ENCODE measurements at regions not wholly inside any gene's neighbourhood (a gene's known extent, or its start where the extent isn't known, plus 50 kb on each side); places are given as distances from the start of the nearest gene placed in this dataset.

- no peak for TF ChIP-seq CTCF (IDR thresholded peaks at IDR 0.05; ENCODE audit: unreplicated experiment)
- Mint-ChIP-seq H3K4me3 (ENCODE audit: unreplicated experiment) (no peak overlapping the region), H3K36me3 (ENCODE audit: low read depth, unreplicated experiment) (no peaks in the 10 kb centered on the region), H3K27ac (ENCODE audit: unreplicated experiment) (no peak overlapping the region), H3K27me3 (ENCODE audit: unreplicated experiment) (no peaks in the 10 kb centered on the region), H3K4me1 (ENCODE audit: unreplicated experiment) (peaks cover 18% of the 10 kb centered on the region), H3K9me3 (ENCODE audit: unreplicated experiment) (no peaks in the 10 kb centered on the region)
- DNase-seq (ENCODE audit: low spot score) = no peak
Measured at GRCh38 chr3:30201715-30202114, 404.7 kb upstream of the TGFBR2 start.

- no peaks in the 10 kb centered on the region for H3K9me3 Mint-ChIP-seq (ENCODE audit: unreplicated experiment)
- no peak overlapping the region for H3K4me3 Mint-ChIP-seq (ENCODE audit: unreplicated experiment)
- H3K36me3 Mint-ChIP-seq (ENCODE audit: low read depth, unreplicated experiment) = no peaks in the 10 kb centered on the region
- no peak overlapping the region for H3K27ac Mint-ChIP-seq (ENCODE audit: unreplicated experiment)
- no peak for TF ChIP-seq CTCF (IDR thresholded peaks at IDR 0.05; ENCODE audit: unreplicated experiment)
- no peak for DNase-seq (ENCODE audit: low spot score)
- H3K27me3 Mint-ChIP-seq (ENCODE audit: unreplicated experiment) = no peaks in the 10 kb centered on the region
- peaks cover 12% of the 10 kb centered on the region for H3K4me1 Mint-ChIP-seq (ENCODE audit: unreplicated experiment)
Measured at GRCh38 chr3:30203301-30203700, 403.1 kb upstream of the TGFBR2 start.

GRCh38 chr3:30204126-30204525, 402.3 kb upstream of the TGFBR2 start:
- TF ChIP-seq CTCF (IDR thresholded peaks at IDR 0.05; ENCODE audit: unreplicated experiment) = no peak
- H3K36me3 Mint-ChIP-seq (ENCODE audit: low read depth, unreplicated experiment) = no peaks in the 10 kb centered on the region
- peaks cover 5% of the 10 kb centered on the region for H3K4me1 Mint-ChIP-seq (ENCODE audit: unreplicated experiment)
- DNase-seq (ENCODE audit: low spot score) = no peak
- H3K27me3 Mint-ChIP-seq (ENCODE audit: unreplicated experiment) = no peaks in the 10 kb centered on the region
- H3K9me3 Mint-ChIP-seq (ENCODE audit: unreplicated experiment) = no peaks in the 10 kb centered on the region
- no peak overlapping the region for H3K27ac Mint-ChIP-seq (ENCODE audit: unreplicated experiment)
- H3K4me3 Mint-ChIP-seq (ENCODE audit: unreplicated experiment) = no peak overlapping the region

GRCh38 chr3:30206051-30206450, 400.4 kb upstream of the TGFBR2 start:
- H3K4me3 Mint-ChIP-seq (ENCODE audit: unreplicated experiment) = no peak overlapping the region
- no peak for DNase-seq (ENCODE audit: low spot score)
- no peaks in the 10 kb centered on the region for H3K9me3 Mint-ChIP-seq (ENCODE audit: unreplicated experiment)
- no peak overlapping the region for H3K27ac Mint-ChIP-seq (ENCODE audit: unreplicated experiment)
- no peaks in the 10 kb centered on the region for H3K27me3 Mint-ChIP-seq (ENCODE audit: unreplicated experiment)
- no peaks in the 10 kb centered on the region for H3K36me3 Mint-ChIP-seq (ENCODE audit: low read depth, unreplicated experiment)
- H3K4me1 Mint-ChIP-seq (ENCODE audit: unreplicated experiment) = peaks cover 5% of the 10 kb centered on the region
- TF ChIP-seq CTCF (IDR thresholded peaks at IDR 0.05; ENCODE audit: unreplicated experiment) = no peak

- Mint-ChIP-seq H3K9me3 (ENCODE audit: unreplicated experiment) (no peaks in the 10 kb centered on the region), H3K4me3 (ENCODE audit: unreplicated experiment) (no peak overlapping the region), H3K27me3 (ENCODE audit: unreplicated experiment) (peaks cover 3% of the 10 kb centered on the region), H3K36me3 (ENCODE audit: low read depth, unreplicated experiment) (no peaks in the 10 kb centered on the region), H3K4me1 (ENCODE audit: unreplicated experiment) (no peaks in the 10 kb centered on the region), H3K27ac (ENCODE audit: unreplicated experiment) (no peak overlapping the region)
- no peak for TF ChIP-seq CTCF (IDR thresholded peaks at IDR 0.05; ENCODE audit: unreplicated experiment)
- DNase-seq (ENCODE audit: low spot score) = no peak
Measured at GRCh38 chr3:30221619-30222018, 384.8 kb upstream of the TGFBR2 start.
